Parathyroid adenoma (tissue), 2 donors: ENCODE measurements at regions not wholly inside any gene's neighbourhood (a gene's known extent, or its start where the extent isn't known, plus 50 kb on each side); places are given as distances from the start of the nearest gene placed in this dataset.

Source experiments
- H2AFZ ChIP-seq: fragments of 300-600 bp; sonication (generic); one replicate; pipeline ENCODE4 v1.7.0; 2017; ENCODE audit warnings: antibody characterized with exemption, mild to moderate bottlenecking
- H3K27ac ChIP-seq: fragments of 300-600 bp; sonication (generic); one replicate; pipeline ENCODE4 v1.7.0; 2017
- H3K27me3 ChIP-seq: fragments of 300-600 bp; sonication (generic); one replicate; pipeline ENCODE4 v1.7.0; 2017; ENCODE audit warnings: low read length; ENCODE audit not compliant: control insufficient read depth, insufficient read depth
- H3K36me3 ChIP-seq: fragments of 300-600 bp; sonication (generic); one replicate; pipeline ENCODE4 v1.7.0; 2017; ENCODE audit warnings: low read length; ENCODE audit not compliant: control insufficient read depth, insufficient read depth
- H3K4me1 ChIP-seq: fragments of 300-600 bp; sonication (generic); one replicate; pipeline ENCODE4 v1.7.0; 2017; ENCODE audit warnings: control low read depth
- H3K4me2 ChIP-seq: fragments of 300-600 bp; sonication (generic); one replicate; pipeline ENCODE4 v1.7.0; 2017; ENCODE audit warnings: low read length
- H3K4me3 ChIP-seq: fragments of 300-600 bp; sonication (generic); one replicate; pipeline ENCODE4 v1.7.0; 2017; ENCODE audit warnings: low read depth, low read length
- H3K79me2 ChIP-seq: fragments of 300-600 bp; sonication (generic); one replicate; pipeline ENCODE4 v1.7.0; 2017; ENCODE audit warnings: control low read depth
- H3K9ac ChIP-seq: fragments of 300-600 bp; sonication (generic); one replicate; pipeline ENCODE4 v1.7.0; 2017; ENCODE audit warnings: mild to moderate bottlenecking
- H3K9me3 ChIP-seq: fragments of 300-600 bp; sonication (generic); one replicate; pipeline ENCODE4 v1.7.0; 2017; ENCODE audit warnings: low read length; ENCODE audit not compliant: control insufficient read depth
- CTCF ChIP-seq: fragments of 300-600 bp; sonication (generic); IDR thresholded peaks from one replicate; pipeline ENCODE4 v1.7.0; 2017; ENCODE audit warnings: antibody characterized with exemption, mild to moderate bottlenecking
- donor health status: primary hyperparathyroidism.

- Histone ChIP-seq H3K9me3 (no peaks in the 10 kb centered on the region), H3K4me1 (no peaks in the 10 kb centered on the region), H3K27me3 (no peaks in the 10 kb centered on the region), H3K36me3 (no peaks in the 10 kb centered on the region), H3K4me2 (no peak overlapping the region), H3K9ac (no peak overlapping the region), H3K27ac (no peak overlapping the region), H3K79me2 (no peaks in the 10 kb centered on the region), H3K4me3 (no peak overlapping the region), H2AFZ (no peak overlapping the region)
- no peak for TF ChIP-seq CTCF
Observed at GRCh38 chr6:81984599-81984998, 232.1 kb upstream of the TENT5A start.

- no peaks in the 10 kb centered on the region for H3K79me2 ChIP-seq
- H3K4me3 ChIP-seq: no peak overlapping the region
- no peak overlapping the region for H2AFZ ChIP-seq
- no peaks in the 10 kb centered on the region for H3K27me3 ChIP-seq
- no peaks in the 10 kb centered on the region for H3K36me3 ChIP-seq
- no peak overlapping the region for H3K9ac ChIP-seq
- no peak overlapping the region for H3K27ac ChIP-seq
- H3K4me1 ChIP-seq: no peaks in the 10 kb centered on the region
- H3K4me2 ChIP-seq: no peak overlapping the region
- no peak for TF ChIP-seq CTCF
- no peaks in the 10 kb centered on the region for H3K9me3 ChIP-seq
Observed at GRCh38 chr6:81981812-81982211, 229.3 kb upstream of the TENT5A start.

GRCh38 chr6:81979767-81980166 is 227.3 kb upstream of the TENT5A start:
- no peaks in the 10 kb centered on the region for H3K27me3 ChIP-seq
- H3K4me1 ChIP-seq: no peaks in the 10 kb centered on the region
- no peaks in the 10 kb centered on the region for H3K79me2 ChIP-seq
- H3K36me3 ChIP-seq: no peaks in the 10 kb centered on the region
- H3K9me3 ChIP-seq: no peaks in the 10 kb centered on the region
- no peak overlapping the region for H3K4me2 ChIP-seq
- H3K4me3 ChIP-seq: no peak overlapping the region
- TF ChIP-seq CTCF: no peak
- H3K27ac ChIP-seq: no peak overlapping the region
- no peak overlapping the region for H2AFZ ChIP-seq
- no peak overlapping the region for H3K9ac ChIP-seq

- H3K79me2 ChIP-seq: no peaks in the 10 kb centered on the region
- no peak overlapping the region for H2AFZ ChIP-seq
- no peak overlapping the region for H3K9ac ChIP-seq
- no peaks in the 10 kb centered on the region for H3K4me1 ChIP-seq
- H3K9me3 ChIP-seq: no peaks in the 10 kb centered on the region
- no peaks in the 10 kb centered on the region for H3K36me3 ChIP-seq
- no peaks in the 10 kb centered on the region for H3K27me3 ChIP-seq
- no peak overlapping the region for H3K4me2 ChIP-seq
- H3K27ac ChIP-seq: no peak overlapping the region
- TF ChIP-seq CTCF: no peak
- no peak overlapping the region for H3K4me3 ChIP-seq
Observed at GRCh38 chr6:81979329-81979728, 226.8 kb upstream of the TENT5A start.

GRCh38 chr6:81978230-81978629 is 225.7 kb upstream of the TENT5A start:
- no peaks in the 10 kb centered on the region for H3K36me3 ChIP-seq
- no peak overlapping the region for H3K4me3 ChIP-seq
- no peak overlapping the region for H3K9ac ChIP-seq
- TF ChIP-seq CTCF: no peak
- H3K4me1 ChIP-seq: no peaks in the 10 kb centered on the region
- H3K27ac ChIP-seq: no peak overlapping the region
- no peaks in the 10 kb centered on the region for H3K27me3 ChIP-seq
- no peak overlapping the region for H2AFZ ChIP-seq
- no peak overlapping the region for H3K4me2 ChIP-seq
- no peaks in the 10 kb centered on the region for H3K9me3 ChIP-seq
- H3K79me2 ChIP-seq: no peaks in the 10 kb centered on the region
